Lower leg skin (tissue), 4 donors: ENCODE measurements at regions not wholly inside any gene's neighbourhood (a gene's known extent, or its start where the extent isn't known, plus 50 kb on each side); places are given as distances from the start of the nearest gene placed in this dataset.

ENCODE experiments used
- DNase-seq, 2 donors: peaks; one replicate each; pipeline ENCODE4 v3.0.0-alpha.2; 2019; ENCODE audit warnings: low spot score in 2 of 2
- H3K4me3 ChIP-seq: fragments of 200-600 bp; sonication (generic); 2 replicates; pipeline ENCODE4 v1.5.1; 2017; ENCODE audit warnings: mild to moderate bottlenecking, low read depth; ENCODE audit not compliant: poor library complexity, severe bottlenecking
- CTCF ChIP-seq, 3 donors: fragments of 450-650 bp; IDR thresholded peaks; one replicate each; pipeline ENCODE4 v1.5.1; 2016; ENCODE audit warnings: antibody characterized with exemption in 3 of 3, mild to moderate bottlenecking in 3 of 3, moderate library complexity in 2 of 3
- POLR2A ChIP-seq, 2 donors: fragments of 450-650 bp; IDR thresholded peaks; one replicate each; pipeline ENCODE4 v1.6.1; 2016 to 2017; ENCODE audit warnings: antibody characterized with exemption in 2 of 2, mild to moderate bottlenecking in 1 of 2, moderate library complexity in 1 of 2
- WGBS, 2 donors: methylation state at CpG; one replicate each; pipeline ENCODE4 v1.1.5; 2018; 5-methylcytosine and 5-hydroxymethylcytosine counted together
- intact Hi-C: fragments of 100-400 bp; cut with DNase I; formaldehyde crosslinking; loops from one replicate; pipeline ENCODE4 v1.15.0; 2023; ENCODE audit warnings: low total_unique reads

DNA sequence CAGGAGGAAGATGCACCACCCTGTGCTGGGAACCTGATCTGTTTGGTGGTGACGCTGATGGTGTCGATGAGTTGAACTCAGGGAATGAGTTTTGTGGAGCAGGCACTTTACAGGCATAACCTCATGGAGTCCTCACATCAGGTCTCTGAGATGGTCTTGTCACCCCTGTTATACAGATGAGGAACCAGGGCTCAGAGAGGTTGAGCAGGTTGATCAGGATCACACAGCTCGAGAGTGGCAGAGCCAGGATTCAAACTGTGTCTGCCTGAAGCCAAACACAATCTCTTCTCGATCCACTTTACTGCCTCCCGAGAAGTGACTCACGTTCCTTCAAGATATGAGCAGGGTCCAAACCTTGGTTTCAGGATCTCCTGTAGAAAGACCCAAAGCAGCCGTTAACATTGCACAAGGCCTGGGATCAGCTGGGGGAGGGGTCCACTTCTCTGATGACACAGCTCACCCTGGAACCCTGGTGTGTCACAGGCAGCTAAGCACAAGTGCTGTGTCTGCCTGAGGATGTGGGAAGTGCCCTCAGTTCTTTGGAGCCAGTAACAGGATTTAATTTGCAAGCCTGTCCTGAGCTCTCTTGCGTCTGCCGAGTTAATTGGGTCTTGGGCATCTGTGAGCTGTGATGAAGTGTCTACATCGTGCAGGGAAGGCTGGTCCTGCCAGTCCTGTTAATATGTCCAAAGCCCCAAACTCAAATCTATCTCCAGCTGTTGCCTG is 65.4 kb upstream of the STUM start:
- H3K4me3 ChIP-seq: no peak overlapping the region
- no peak for DNase-seq
- 77 to 81% methylated on average over 10 of the region's 10 CpGs for WGBS, 2 donors
- intact Hi-C loops: no loop called here
- TF ChIP-seq POLR2A (IDR thresholded peaks at IDR 0.05): no peak
- TF ChIP-seq CTCF (IDR thresholded peaks at IDR 0.05): no peak

- TF ChIP-seq POLR2A (IDR thresholded peaks at IDR 0.05) (no peak), CTCF (IDR thresholded peaks at IDR 0.05) (no peak)
- no peak for DNase-seq
- H3K4me3 ChIP-seq: no peak overlapping the region
- 57 to 62% methylated on average over 5 of the region's 5 CpGs for WGBS, 2 donors
- intact Hi-C loops: no loop called here
These were observed 63.4 kb upstream of the STUM start for GRCh38 chr1:226485192-226485591.

GRCh38 chr1:226486161-226486560 is 62.4 kb upstream of the STUM start:
- H3K4me3 ChIP-seq: no peak overlapping the region
- 15 to 18% methylated on average over 1 of the region's 1 CpG for WGBS, 2 donors
- TF ChIP-seq CTCF (IDR thresholded peaks at IDR 0.05) (no peak), POLR2A (IDR thresholded peaks at IDR 0.05) (no peak)
- no peak for DNase-seq
- intact Hi-C loops: no loop called here

DNA sequence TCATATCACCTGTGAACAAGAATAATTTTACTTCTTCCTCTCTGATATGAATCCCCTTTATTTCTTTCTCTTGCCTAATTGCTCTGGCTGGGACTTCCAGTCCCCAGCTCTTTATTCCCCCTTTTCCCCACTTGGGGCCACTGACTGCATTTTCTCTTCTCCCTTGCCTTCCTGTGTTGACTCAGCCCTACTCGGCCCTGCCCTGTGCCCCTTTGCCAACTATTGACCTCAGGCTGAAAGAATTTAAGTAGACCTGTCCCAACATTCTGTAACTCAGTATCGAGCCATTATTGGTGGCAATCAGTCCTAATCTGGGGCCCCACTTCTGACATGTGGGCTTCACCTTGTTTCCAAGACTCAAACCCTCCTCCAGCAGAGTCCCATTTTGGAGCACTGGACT is 60.6 kb upstream of the STUM start:
- DNase-seq: no peak

GRCh38 chr1:226489718-226490425 is 58.7 kb upstream of the STUM start:
- TF ChIP-seq CTCF (IDR thresholded peaks at IDR 0.05) (no peak), POLR2A (IDR thresholded peaks at IDR 0.05) (no peak)
- intact Hi-C loops: no loop called here
- DNase-seq: no peak
- H3K4me3 ChIP-seq: no peak overlapping the region
- 84 to 89% methylated on average over 9 of the region's 9 CpGs for WGBS, 2 donors

More for the DNA sequence above, 60.6 kb upstream of the STUM start:
- 29 to 43% methylated on average over 2 of the region's 2 CpGs for WGBS, 2 donors
- intact Hi-C loops: no loop called here
- no peak overlapping the region for H3K4me3 ChIP-seq
- TF ChIP-seq POLR2A (IDR thresholded peaks at IDR 0.05) (no peak), CTCF (IDR thresholded peaks at IDR 0.05) (no peak)
